Activated CD4-positive, alpha-beta T cell treated with anti-CD3 and anti-CD28 coated beads, Interleukin-2, amount 10 ng/mL, durations not matched to agents 24 days and 14 days (primary cell): ENCODE measurements at regions not wholly inside any gene's neighbourhood (a gene's known extent, or its start where the extent isn't known, plus 50 kb on each side); places are given as distances from the start of the nearest gene placed in this dataset.

Experiments
- DNase-seq: peaks from one replicate; pipeline ENCODE4 v3.0.0; 2022
- H3K27ac Mint-ChIP-seq: one replicate; pipeline ENCODE4 v1.8.0; 2022; ENCODE audit warnings: mild to moderate bottlenecking, mixed read lengths
- H3K27me3 Mint-ChIP-seq: one replicate; pipeline ENCODE4 v1.8.0; 2022; ENCODE audit warnings: mixed read lengths
- H3K36me3 Mint-ChIP-seq: one replicate; pipeline ENCODE4 v1.8.0; 2022; ENCODE audit warnings: low read depth, mild to moderate bottlenecking, mixed read lengths
- H3K4me1 Mint-ChIP-seq: one replicate; pipeline ENCODE4 v1.8.0; 2021; ENCODE audit warnings: mixed read lengths
- H3K4me3 Mint-ChIP-seq: one replicate; pipeline ENCODE4 v1.8.0; 2022; ENCODE audit warnings: mild to moderate bottlenecking, moderate library complexity, mixed read lengths
- H3K9me3 Mint-ChIP-seq: one replicate; pipeline ENCODE4 v1.8.0; 2021; ENCODE audit warnings: mixed read lengths
- intact Hi-C: fragments of 100-400 bp; cut with micrococcal nuclease; formaldehyde crosslinking; loops from one replicate; pipeline ENCODE4 v1.15.1; 2023

- Mint-ChIP-seq H3K4me3 (no peak overlapping the region), H3K4me1 (peaks cover 55% of the 10 kb centered on the region), H3K9me3 (no peaks in the 10 kb centered on the region), H3K27ac (no peak overlapping the region), H3K27me3 (no peaks in the 10 kb centered on the region), H3K36me3 (peaks cover 10% of the 10 kb centered on the region)
- no peak for DNase-seq
- intact Hi-C loops: no loop called here
These were observed 58.3 kb upstream of the STXBP1 start for GRCh38 chr9:127553793-127554192.

- no peak for DNase-seq
- peaks cover 5% of the 10 kb centered on the region for H3K36me3 Mint-ChIP-seq
- peak overlapping the region; percentile 72 for H3K4me3 Mint-ChIP-seq
- peak overlapping the region; percentile 91 for H3K27ac Mint-ChIP-seq
- intact Hi-C loops: no loop called here
- H3K27me3 Mint-ChIP-seq: no peaks in the 10 kb centered on the region
- H3K9me3 Mint-ChIP-seq: no peaks in the 10 kb centered on the region
- peaks cover 57% of the 10 kb centered on the region for H3K4me1 Mint-ChIP-seq
These were observed 56.9 kb upstream of the STXBP1 start for GRCh38 chr9:127554966-127555839.

DNA sequence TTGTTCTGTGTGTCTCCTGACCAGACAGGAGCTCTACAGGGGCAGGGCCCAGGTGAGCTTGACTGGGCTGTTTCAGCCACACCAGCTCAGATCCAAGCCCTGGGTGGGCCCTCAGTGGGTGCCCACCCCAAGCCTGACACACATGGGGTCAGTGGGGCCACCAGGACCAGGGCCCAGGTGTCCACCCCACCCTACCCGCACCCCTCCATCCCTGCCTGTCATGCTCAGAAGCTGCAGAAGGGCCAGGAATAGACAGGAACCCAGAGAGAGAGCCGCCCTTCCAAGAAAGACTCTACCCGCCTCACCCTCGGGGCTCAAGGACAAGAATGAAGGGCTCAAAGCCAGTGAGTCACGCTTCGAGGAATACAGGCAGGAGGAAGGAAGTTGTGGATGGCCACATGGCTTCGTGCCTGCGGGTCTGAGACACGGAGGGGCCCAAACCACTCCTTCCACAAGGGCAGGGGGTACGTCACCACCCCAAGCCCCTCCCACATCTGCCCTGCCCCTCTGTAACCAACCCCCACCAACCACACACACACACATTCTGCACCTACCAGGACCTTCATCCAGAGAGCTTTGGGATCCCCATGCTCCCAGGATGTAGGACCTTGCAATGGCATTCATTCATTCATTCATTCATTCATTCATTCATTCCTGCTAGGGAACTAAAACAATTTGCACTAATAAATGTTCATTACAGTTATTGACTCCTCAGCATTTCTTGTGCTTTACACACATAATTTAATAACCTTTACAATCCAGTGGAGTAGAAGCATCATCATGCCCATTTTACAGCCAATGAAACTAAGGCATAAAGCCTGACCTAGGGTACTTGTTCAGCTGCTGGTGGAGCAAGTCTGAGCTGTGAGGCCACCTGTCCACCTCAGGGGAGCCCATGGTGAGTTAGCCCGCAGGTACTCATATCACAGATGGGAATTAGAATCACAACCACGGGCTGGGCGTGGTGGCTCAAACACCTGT, 55.9 kb upstream of the STXBP1 start:
- Mint-ChIP-seq H3K36me3 (peaks cover 9% of the 10 kb centered on the region), H3K4me1 (peaks cover 64% of the 10 kb centered on the region)

GRCh38 chr9:127556871-127557270, 55.2 kb upstream of the STXBP1 start:
- peaks cover 12% of the 10 kb centered on the region for H3K36me3 Mint-ChIP-seq
- H3K27me3 Mint-ChIP-seq: no peaks in the 10 kb centered on the region
- intact Hi-C loops: no loop called here
- peaks cover 69% of the 10 kb centered on the region for H3K4me1 Mint-ChIP-seq
- DNase-seq: no peak
- H3K4me3 Mint-ChIP-seq: peak overlapping the region; percentile 72
- H3K9me3 Mint-ChIP-seq: no peaks in the 10 kb centered on the region
- peak overlapping the region; percentile 91 for H3K27ac Mint-ChIP-seq

More for the DNA sequence above, 55.9 kb upstream of the STXBP1 start:
- Mint-ChIP-seq H3K27me3 (no peaks in the 10 kb centered on the region), H3K27ac (peak overlapping the region; percentile 91), H3K9me3 (no peaks in the 10 kb centered on the region), H3K4me3 (peak overlapping the region; percentile 72)
- intact Hi-C loops: no loop called here
- DNase-seq: peak; percentile 92

DNA sequence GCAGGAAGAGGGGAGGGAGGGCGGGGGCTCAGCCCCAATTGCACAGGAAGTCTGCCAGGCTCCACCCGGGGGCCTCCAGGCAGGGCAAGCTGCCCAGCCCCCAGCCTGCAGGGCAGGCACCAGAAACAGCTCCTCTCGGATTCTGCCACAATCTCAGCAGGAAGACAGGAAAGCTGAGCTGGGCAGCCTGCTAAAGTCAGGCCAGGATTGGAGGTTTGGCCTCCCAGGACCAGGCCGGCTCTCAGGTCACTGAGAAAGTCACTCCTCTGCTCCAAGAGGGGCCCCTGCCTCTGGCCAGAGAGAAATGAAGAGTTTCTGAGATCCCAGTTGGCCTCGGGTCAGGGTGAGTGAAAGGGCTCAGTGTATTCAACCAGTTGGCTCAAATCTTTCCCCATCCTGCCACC, 54.6 kb upstream of the STXBP1 start:
- H3K36me3 Mint-ChIP-seq: peaks cover 15% of the 10 kb centered on the region
- H3K9me3 Mint-ChIP-seq: no peaks in the 10 kb centered on the region
- no peaks in the 10 kb centered on the region for H3K27me3 Mint-ChIP-seq
- H3K4me3 Mint-ChIP-seq: peak overlapping the region; percentile 72
- peaks cover 74% of the 10 kb centered on the region for H3K4me1 Mint-ChIP-seq
- intact Hi-C loops: no loop called here
- peak; percentile 72 for DNase-seq
- H3K27ac Mint-ChIP-seq: peak overlapping the region; percentile 91

- peaks cover 80% of the 10 kb centered on the region for H3K4me1 Mint-ChIP-seq
- H3K27ac Mint-ChIP-seq: peak overlapping the region; percentile 51
- peak overlapping the region; percentile 21 for H3K4me3 Mint-ChIP-seq
- intact Hi-C loops: no loop called here
- no peaks in the 10 kb centered on the region for H3K27me3 Mint-ChIP-seq
- DNase-seq: no peak
- H3K36me3 Mint-ChIP-seq: peaks cover 18% of the 10 kb centered on the region
- H3K9me3 Mint-ChIP-seq: no peaks in the 10 kb centered on the region
These were observed 54.0 kb upstream of the STXBP1 start for GRCh38 chr9:127557998-127558546.

- peaks cover 19% of the 10 kb centered on the region for H3K36me3 Mint-ChIP-seq
- peak overlapping the region; percentile 39 for H3K27ac Mint-ChIP-seq
- no peak for DNase-seq
- H3K27me3 Mint-ChIP-seq: no peaks in the 10 kb centered on the region
- H3K4me3 Mint-ChIP-seq: peak overlapping the region; percentile 21
- intact Hi-C loops: no loop called here
- no peaks in the 10 kb centered on the region for H3K9me3 Mint-ChIP-seq
- H3K4me1 Mint-ChIP-seq: peaks cover 80% of the 10 kb centered on the region
These were observed 53.4 kb upstream of the STXBP1 start for GRCh38 chr9:127558581-127559246.

DNA sequence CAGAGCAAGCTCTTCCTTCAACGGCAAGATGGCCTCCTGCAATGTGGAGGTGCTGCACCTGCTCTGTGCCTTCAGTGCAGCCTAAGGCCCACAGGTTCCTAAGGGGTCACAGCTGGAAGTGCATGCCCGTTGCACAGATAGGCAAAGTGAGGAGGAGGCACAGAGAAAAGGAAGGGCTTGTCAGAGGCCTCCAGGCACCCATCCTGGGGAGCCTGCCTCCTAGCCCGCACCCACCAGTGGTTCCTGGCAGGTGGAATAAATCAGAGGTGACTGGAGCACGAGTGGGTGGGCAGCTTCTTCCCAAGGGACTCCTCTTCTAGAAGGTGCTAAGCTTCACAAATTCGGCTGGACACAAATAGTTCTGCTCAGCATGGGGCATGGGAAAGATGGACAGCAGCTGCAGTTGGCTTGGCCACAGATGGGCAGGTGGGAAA, 52.8 kb upstream of the STXBP1 start:
- intact Hi-C loops: no loop called here
- no peak overlapping the region for H3K27ac Mint-ChIP-seq
- no peaks in the 10 kb centered on the region for H3K27me3 Mint-ChIP-seq
- no peak for DNase-seq
- no peak overlapping the region for H3K4me3 Mint-ChIP-seq
- peaks cover 75% of the 10 kb centered on the region for H3K4me1 Mint-ChIP-seq
- peaks cover 20% of the 10 kb centered on the region for H3K36me3 Mint-ChIP-seq
- H3K9me3 Mint-ChIP-seq: no peaks in the 10 kb centered on the region

- H3K27me3 Mint-ChIP-seq: no peaks in the 10 kb centered on the region
- no peak for DNase-seq
- peak overlapping the region; percentile 66 for H3K27ac Mint-ChIP-seq
- H3K4me1 Mint-ChIP-seq: peaks cover 57% of the 10 kb centered on the region
- peaks cover 24% of the 10 kb centered on the region for H3K36me3 Mint-ChIP-seq
- H3K9me3 Mint-ChIP-seq: no peaks in the 10 kb centered on the region
- intact Hi-C loops: no loop called here
- peak overlapping the region; percentile 20 for H3K4me3 Mint-ChIP-seq
These were observed 50.4 kb upstream of the STXBP1 start for GRCh38 chr9:127561491-127562278.
